ENCODE measurements at regions not wholly inside any gene's neighbourhood (a gene's known extent, or its start where the extent isn't known, plus 50 kb on each side); places are given as distances from the start of the nearest gene placed in this dataset.
A peak's percentile ranks its signal among the peaks of the same experiment; 100 is the strongest.

- no peak for DNase-seq (ENCODE audit: low spot score)
- Histone ChIP-seq H3K4me3 (ENCODE audit: severe bottlenecking) (no peak overlapping the region), H3K27me3 (ENCODE audit: insufficient read depth, poor library complexity, severe bottlenecking) (no peaks in the 10 kb centered on the region), H3K9me3 (ENCODE audit: severe bottlenecking) (no peaks in the 10 kb centered on the region), H3K27ac (ENCODE audit: poor library complexity, severe bottlenecking) (no peak overlapping the region), H3K36me3 (ENCODE audit: low read depth) (no peaks in the 10 kb centered on the region), H3K4me1 (ENCODE audit: insufficient read depth, poor library complexity, severe bottlenecking) (no peaks in the 10 kb centered on the region)
- TF ChIP-seq, protein P1, sequence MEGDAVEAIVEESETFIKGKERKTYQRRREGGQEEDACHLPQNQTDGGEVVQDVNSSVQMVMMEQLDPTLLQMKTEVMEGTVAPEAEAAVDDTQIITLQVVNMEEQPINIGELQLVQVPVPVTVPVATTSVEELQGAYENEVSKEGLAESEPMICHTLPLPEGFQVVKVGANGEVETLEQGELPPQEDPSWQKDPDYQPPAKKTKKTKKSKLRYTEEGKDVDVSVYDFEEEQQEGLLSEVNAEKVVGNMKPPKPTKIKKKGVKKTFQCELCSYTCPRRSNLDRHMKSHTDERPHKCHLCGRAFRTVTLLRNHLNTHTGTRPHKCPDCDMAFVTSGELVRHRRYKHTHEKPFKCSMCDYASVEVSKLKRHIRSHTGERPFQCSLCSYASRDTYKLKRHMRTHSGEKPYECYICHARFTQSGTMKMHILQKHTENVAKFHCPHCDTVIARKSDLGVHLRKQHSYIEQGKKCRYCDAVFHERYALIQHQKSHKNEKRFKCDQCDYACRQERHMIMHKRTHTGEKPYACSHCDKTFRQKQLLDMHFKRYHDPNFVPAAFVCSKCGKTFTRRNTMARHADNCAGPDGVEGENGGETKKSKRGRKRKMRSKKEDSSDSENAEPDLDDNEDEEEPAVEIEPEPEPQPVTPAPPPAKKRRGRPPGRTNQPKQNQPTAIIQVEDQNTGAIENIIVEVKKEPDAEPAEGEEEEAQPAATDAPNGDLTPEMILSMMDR (IDR thresholded peaks at IDR 0.05; ENCODE audit: poor library complexity, severe bottlenecking) = no peak
- ATAC-seq (ENCODE audit: low read depth) = no peak
Measured at GRCh38 chr3:59442046-59442445, 392.2 kb upstream of the CFAP20DC start.

GRCh38 chr3:59440285-59441028 lies 390.6 kb upstream of the CFAP20DC start:
- Histone ChIP-seq H3K9me3 (ENCODE audit: severe bottlenecking) (no peaks in the 10 kb centered on the region), H3K36me3 (ENCODE audit: low read depth) (no peaks in the 10 kb centered on the region)

GRCh38 chr3:59438492-59438891 lies 388.7 kb upstream of the CFAP20DC start:
- Histone ChIP-seq H3K4me1 (ENCODE audit: insufficient read depth, poor library complexity, severe bottlenecking) (no peaks in the 10 kb centered on the region), H3K9me3 (ENCODE audit: severe bottlenecking) (no peaks in the 10 kb centered on the region), H3K36me3 (ENCODE audit: low read depth) (no peaks in the 10 kb centered on the region), H3K4me3 (ENCODE audit: severe bottlenecking) (no peak overlapping the region), H3K27ac (ENCODE audit: poor library complexity, severe bottlenecking) (no peak overlapping the region), H3K27me3 (ENCODE audit: insufficient read depth, poor library complexity, severe bottlenecking) (no peaks in the 10 kb centered on the region)
- TF ChIP-seq, protein P1 (IDR thresholded peaks at IDR 0.05; ENCODE audit: poor library complexity, severe bottlenecking) = no peak
- DNase-seq (ENCODE audit: low spot score) (no peak), ATAC-seq (ENCODE audit: low read depth) (no peak)

More at GRCh38 chr3:59440285-59441028, 390.6 kb upstream of the CFAP20DC start:
- DNase-seq (ENCODE audit: low spot score) (no peak), ATAC-seq (ENCODE audit: low read depth) (no peak)
- TF ChIP-seq, protein P1 (IDR thresholded peaks at IDR 0.05; ENCODE audit: poor library complexity, severe bottlenecking) = peak; percentile 18
- Histone ChIP-seq H3K4me3 (ENCODE audit: severe bottlenecking) (no peak overlapping the region), H3K27me3 (ENCODE audit: insufficient read depth, poor library complexity, severe bottlenecking) (no peaks in the 10 kb centered on the region), H3K27ac (ENCODE audit: poor library complexity, severe bottlenecking) (no peak overlapping the region), H3K4me1 (ENCODE audit: insufficient read depth, poor library complexity, severe bottlenecking) (no peaks in the 10 kb centered on the region)

DNA sequence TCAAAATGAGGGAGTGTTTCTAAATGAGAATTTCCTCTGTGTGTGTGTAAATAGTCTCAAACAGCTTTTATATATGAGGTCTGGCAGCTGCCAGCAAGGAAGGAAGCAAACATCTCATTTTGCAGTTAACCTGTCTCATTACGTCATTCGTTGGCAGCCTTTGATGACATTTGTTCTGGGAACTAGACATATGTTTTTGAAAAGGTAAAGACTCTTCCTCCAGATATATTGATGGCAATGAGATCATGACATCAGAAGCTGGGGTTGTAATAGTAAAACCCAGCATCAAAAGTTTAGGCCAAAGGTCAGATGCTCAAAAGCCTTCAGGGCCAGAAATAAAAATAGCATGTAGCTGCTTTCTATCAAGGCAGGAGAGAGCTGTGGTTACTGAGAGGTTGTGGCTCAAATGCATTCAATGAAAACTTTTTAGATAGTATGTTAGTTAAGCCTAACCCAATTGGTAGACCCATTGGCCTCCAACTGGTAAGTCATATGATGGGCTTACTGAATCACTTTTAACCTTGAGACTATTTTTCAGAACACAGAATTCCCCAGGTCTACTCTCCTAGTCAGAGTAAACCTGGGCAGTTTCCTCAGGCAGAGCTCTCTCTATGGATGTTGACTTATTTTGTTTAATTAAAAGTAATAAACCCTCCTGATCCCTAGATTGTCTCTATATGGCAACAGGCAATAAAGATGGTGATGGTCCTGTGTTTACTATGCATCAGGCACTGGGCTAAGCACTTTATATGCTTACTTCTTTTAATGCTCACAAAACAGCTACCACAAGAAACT lies 386.5 kb upstream of the CFAP20DC start:
- Histone ChIP-seq H3K4me1 (ENCODE audit: insufficient read depth, poor library complexity, severe bottlenecking) (no peaks in the 10 kb centered on the region), H3K36me3 (ENCODE audit: low read depth) (no peaks in the 10 kb centered on the region), H3K27ac (ENCODE audit: poor library complexity, severe bottlenecking) (no peak overlapping the region), H3K4me3 (ENCODE audit: severe bottlenecking) (no peak overlapping the region), H3K9me3 (ENCODE audit: severe bottlenecking) (no peaks in the 10 kb centered on the region), H3K27me3 (ENCODE audit: insufficient read depth, poor library complexity, severe bottlenecking) (no peaks in the 10 kb centered on the region)
- ATAC-seq (ENCODE audit: low read depth) (no peak), DNase-seq (ENCODE audit: low spot score) (no peak)
- TF ChIP-seq, protein P1 (IDR thresholded peaks at IDR 0.05; ENCODE audit: poor library complexity, severe bottlenecking) = no peak

All from RWPE2 (cell line).